Nephron (organoid): ENCODE measurements at regions not wholly inside any gene's neighbourhood (a gene's known extent, or its start where the extent isn't known, plus 50 kb on each side); places are given as distances from the start of the nearest gene placed in this dataset.

Experiments used
- H3K27ac Mint-ChIP-seq, 3 experiments: 2 replicates each; pipeline ENCODE4 v1.8.0; 2020; ENCODE audit warnings: mixed read lengths in 3 of 3, mild to moderate bottlenecking in 2 of 3, moderate library complexity in 1 of 3
- H3K27me3 Mint-ChIP-seq: 2 replicates; pipeline ENCODE4 v1.8.0; 2021; ENCODE audit warnings: low read depth, mild to moderate bottlenecking, moderate library complexity, mixed read lengths
- H3K36me3 Mint-ChIP-seq: 2 replicates; pipeline ENCODE4 v1.8.0; 2020; ENCODE audit warnings: low read depth, mixed read lengths
- H3K4me1 Mint-ChIP-seq: 2 replicates; pipeline ENCODE4 v1.8.0; 2020; ENCODE audit warnings: mixed read lengths
- H3K4me3 Mint-ChIP-seq, 3 experiments: 2 replicates each; pipeline ENCODE4 v1.8.0; 2020; ENCODE audit warnings: mild to moderate bottlenecking in 3 of 3, mixed read lengths in 3 of 3, moderate library complexity in 2 of 3
- H3K9me3 Mint-ChIP-seq: 2 replicates; pipeline ENCODE4 v1.8.0; 2020; ENCODE audit warnings: mixed read lengths
- CTCF ChIP-seq, 3 experiments: fragments of 200-600 bp; sonication (generic); IDR thresholded peaks; one replicate each; pipeline ENCODE4 v1.5.0; 2021; ENCODE audit warnings: antibody characterized with exemption in 3 of 3; ENCODE audit not compliant: unreplicated experiment in 3 of 3

- no peaks in the 10 kb centered on the region for H3K36me3 Mint-ChIP-seq
- no peaks in the 10 kb centered on the region for H3K27me3 Mint-ChIP-seq
- peak overlapping the region; percentile 32 to 67 (median 38) for H3K27ac Mint-ChIP-seq
- no peak overlapping the region for H3K4me3 Mint-ChIP-seq
- H3K4me1 Mint-ChIP-seq = peaks cover 13% of the 10 kb centered on the region
- peak; percentile 31 to 69 (median 48) for TF ChIP-seq CTCF (IDR thresholded peaks at IDR 0.05; ENCODE audit: unreplicated experiment in 3 of 3)
- H3K9me3 Mint-ChIP-seq = no peaks in the 10 kb centered on the region
These were observed 488.0 kb downstream of the PRELID2 start for GRCh38 chr5:145347026-145347616.

- Mint-ChIP-seq H3K9me3 (peaks cover 7% of the 10 kb centered on the region), H3K27ac (peak overlapping the region in 1 of 3 experiments; percentile 17), H3K4me1 (peaks cover 13% of the 10 kb centered on the region), H3K36me3 (peaks cover 5% of the 10 kb centered on the region), H3K4me3 (no peak overlapping the region), H3K27me3 (no peaks in the 10 kb centered on the region)
- TF ChIP-seq CTCF (IDR thresholded peaks at IDR 0.05; ENCODE audit: unreplicated experiment in 3 of 3) = no peak
These were observed 489.4 kb downstream of the PRELID2 start for GRCh38 chr5:145345511-145346287.

GRCh38 chr5:145341842-145342241 is 493.3 kb downstream of the PRELID2 start:
- H3K36me3 Mint-ChIP-seq = peaks cover 5% of the 10 kb centered on the region
- no peak overlapping the region for H3K4me3 Mint-ChIP-seq
- no peak overlapping the region for H3K27ac Mint-ChIP-seq
- peaks cover 7% of the 10 kb centered on the region for H3K9me3 Mint-ChIP-seq
- no peak for TF ChIP-seq CTCF (IDR thresholded peaks at IDR 0.05; ENCODE audit: unreplicated experiment in 3 of 3)
- H3K27me3 Mint-ChIP-seq = no peaks in the 10 kb centered on the region
- H3K4me1 Mint-ChIP-seq = peaks cover 9% of the 10 kb centered on the region

- Mint-ChIP-seq H3K9me3 (peaks cover 12% of the 10 kb centered on the region), H3K27ac (no peak overlapping the region), H3K27me3 (no peaks in the 10 kb centered on the region), H3K4me1 (no peaks in the 10 kb centered on the region), H3K4me3 (no peak overlapping the region), H3K36me3 (peaks cover 5% of the 10 kb centered on the region)
- TF ChIP-seq CTCF (IDR thresholded peaks at IDR 0.05; ENCODE audit: unreplicated experiment in 3 of 3) = no peak
These were observed 495.0 kb downstream of the PRELID2 start for GRCh38 chr5:145340099-145340498.

- Mint-ChIP-seq H3K4me3 (no peak overlapping the region), H3K4me1 (peaks cover 15% of the 10 kb centered on the region), H3K27me3 (no peaks in the 10 kb centered on the region), H3K9me3 (peaks cover 12% of the 10 kb centered on the region), H3K27ac (peak overlapping the region in 1 of 3 experiments; percentile 45), H3K36me3 (no peaks in the 10 kb centered on the region)
- no peak for TF ChIP-seq CTCF (IDR thresholded peaks at IDR 0.05; ENCODE audit: unreplicated experiment in 3 of 3)
These were observed 510.2 kb downstream of the PRELID2 start for GRCh38 chr5:145324767-145325479.
